ENCODE measurements at regions not wholly inside any gene's neighbourhood (a gene's known extent, or its start where the extent isn't known, plus 50 kb on each side); places are given as distances from the start of the nearest gene placed in this dataset.

DNA sequence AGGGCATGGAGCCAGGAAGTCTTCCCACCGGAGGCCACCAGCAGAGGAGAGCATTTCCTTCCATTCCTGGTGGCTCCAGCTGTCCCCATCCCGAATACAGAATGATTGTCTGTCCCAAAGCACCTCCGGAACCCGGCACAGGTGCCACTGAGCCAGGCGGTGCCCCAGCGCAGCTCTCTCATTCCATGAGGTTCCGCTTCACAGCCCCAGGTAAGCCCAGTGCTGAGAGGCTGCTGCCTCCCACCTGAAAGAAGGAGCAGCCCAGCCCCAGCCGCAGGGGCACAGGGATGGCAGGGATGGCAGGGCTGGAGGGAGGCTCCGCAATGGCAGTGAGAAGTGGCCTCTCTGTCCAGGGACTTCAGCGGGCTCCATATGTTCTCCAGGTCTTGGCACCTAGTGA is 162.1 kb upstream of the TCERG1L start:
- POLR2A ChIA-PET: no interaction called here
- DNase-seq (ENCODE audit: low read depth, low spot score): no peak
- CTCF ChIA-PET: no interaction called here

DNA sequence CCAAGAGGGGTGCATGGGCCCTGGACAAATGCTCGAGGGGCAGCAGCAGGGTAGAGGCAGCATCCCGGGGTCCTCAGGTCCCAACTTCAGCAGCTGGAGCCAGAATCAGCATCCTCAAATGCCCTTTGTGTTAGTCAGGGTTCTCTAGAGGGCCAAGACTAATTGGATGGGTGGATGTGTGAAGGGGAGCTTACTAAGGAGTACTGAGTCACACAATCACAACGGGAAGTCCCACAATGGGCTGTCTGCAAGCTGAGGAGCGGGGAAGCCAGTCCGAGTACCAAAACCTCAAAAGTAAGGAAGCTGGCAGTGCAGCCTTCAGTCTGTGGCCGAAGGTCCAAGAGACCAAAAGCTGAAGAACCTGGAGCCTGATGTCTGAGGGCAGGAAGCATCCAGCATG is 162.9 kb upstream of the TCERG1L start:
- CTCF ChIA-PET: no interaction called here
- no peak overlapping the region for H3K4me3 ChIP-seq (ENCODE audit: low read depth, low read length)
- TF ChIP-seq, protein P1, sequence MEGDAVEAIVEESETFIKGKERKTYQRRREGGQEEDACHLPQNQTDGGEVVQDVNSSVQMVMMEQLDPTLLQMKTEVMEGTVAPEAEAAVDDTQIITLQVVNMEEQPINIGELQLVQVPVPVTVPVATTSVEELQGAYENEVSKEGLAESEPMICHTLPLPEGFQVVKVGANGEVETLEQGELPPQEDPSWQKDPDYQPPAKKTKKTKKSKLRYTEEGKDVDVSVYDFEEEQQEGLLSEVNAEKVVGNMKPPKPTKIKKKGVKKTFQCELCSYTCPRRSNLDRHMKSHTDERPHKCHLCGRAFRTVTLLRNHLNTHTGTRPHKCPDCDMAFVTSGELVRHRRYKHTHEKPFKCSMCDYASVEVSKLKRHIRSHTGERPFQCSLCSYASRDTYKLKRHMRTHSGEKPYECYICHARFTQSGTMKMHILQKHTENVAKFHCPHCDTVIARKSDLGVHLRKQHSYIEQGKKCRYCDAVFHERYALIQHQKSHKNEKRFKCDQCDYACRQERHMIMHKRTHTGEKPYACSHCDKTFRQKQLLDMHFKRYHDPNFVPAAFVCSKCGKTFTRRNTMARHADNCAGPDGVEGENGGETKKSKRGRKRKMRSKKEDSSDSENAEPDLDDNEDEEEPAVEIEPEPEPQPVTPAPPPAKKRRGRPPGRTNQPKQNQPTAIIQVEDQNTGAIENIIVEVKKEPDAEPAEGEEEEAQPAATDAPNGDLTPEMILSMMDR (IDR thresholded peaks at IDR 0.05; ENCODE audit: insufficient read depth, low read length, missing control alignments): no peak

More for the DNA sequence above, 162.1 kb upstream of the TCERG1L start:
- no peak overlapping the region for H3K4me3 ChIP-seq (ENCODE audit: low read depth, low read length)
- TF ChIP-seq, protein P1 (IDR thresholded peaks at IDR 0.05; ENCODE audit: insufficient read depth, low read length, missing control alignments): no peak

DNA sequence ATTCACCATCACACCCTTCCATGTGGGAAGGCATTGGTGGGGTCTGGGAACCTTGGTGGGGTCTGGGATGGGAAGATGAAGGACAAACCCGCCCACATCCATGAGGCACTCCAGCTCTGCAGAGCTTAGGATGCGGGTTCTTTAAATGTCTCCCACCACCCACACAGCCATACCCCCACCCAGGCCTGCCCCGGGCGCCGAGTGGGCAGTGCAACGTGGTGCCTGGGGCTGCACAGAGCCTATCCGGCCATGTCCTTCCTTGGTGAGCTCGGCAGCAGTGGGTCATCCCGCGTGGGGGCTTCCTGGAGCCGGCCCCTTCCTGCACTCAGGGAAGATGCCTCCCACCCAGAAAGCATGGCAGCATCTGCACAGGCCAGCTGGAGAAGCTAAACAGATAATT is 163.5 kb upstream of the TCERG1L start:
- POLR2A ChIA-PET: no interaction called here
- CTCF ChIA-PET: no interaction called here
- DNase-seq (ENCODE audit: low read depth, low spot score): no peak
- no peak overlapping the region for H3K4me3 ChIP-seq (ENCODE audit: low read depth, low read length)
- TF ChIP-seq, protein P1 (IDR thresholded peaks at IDR 0.05; ENCODE audit: insufficient read depth, low read length, missing control alignments): no peak

More for the DNA sequence above, 162.9 kb upstream of the TCERG1L start:
- POLR2A ChIA-PET: no interaction called here
- DNase-seq (ENCODE audit: low read depth, low spot score): no peak

DNA sequence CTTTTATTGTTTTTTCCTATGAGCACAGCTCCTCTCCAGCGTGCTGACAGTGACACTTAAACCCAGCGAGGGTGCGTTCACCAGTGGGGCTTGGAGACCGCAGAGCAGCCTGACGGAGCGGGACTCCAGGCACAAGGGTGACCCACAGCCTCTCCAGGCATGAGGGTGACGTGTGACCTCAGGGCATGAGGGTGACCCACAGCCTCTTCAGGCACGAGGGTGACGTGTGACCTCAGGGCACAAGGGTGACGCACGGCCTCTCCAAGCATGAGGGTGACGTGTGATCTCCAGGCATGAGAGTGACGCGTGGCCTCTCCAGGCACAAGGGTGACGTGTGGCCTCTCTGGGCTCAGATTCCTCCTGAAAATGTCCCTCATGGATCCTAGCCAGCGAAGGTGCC is 164.3 kb upstream of the TCERG1L start:
- CTCF ChIA-PET: no interaction called here
- TF ChIP-seq, protein P1 (IDR thresholded peaks at IDR 0.05; ENCODE audit: insufficient read depth, low read length, missing control alignments): no peak

DNA sequence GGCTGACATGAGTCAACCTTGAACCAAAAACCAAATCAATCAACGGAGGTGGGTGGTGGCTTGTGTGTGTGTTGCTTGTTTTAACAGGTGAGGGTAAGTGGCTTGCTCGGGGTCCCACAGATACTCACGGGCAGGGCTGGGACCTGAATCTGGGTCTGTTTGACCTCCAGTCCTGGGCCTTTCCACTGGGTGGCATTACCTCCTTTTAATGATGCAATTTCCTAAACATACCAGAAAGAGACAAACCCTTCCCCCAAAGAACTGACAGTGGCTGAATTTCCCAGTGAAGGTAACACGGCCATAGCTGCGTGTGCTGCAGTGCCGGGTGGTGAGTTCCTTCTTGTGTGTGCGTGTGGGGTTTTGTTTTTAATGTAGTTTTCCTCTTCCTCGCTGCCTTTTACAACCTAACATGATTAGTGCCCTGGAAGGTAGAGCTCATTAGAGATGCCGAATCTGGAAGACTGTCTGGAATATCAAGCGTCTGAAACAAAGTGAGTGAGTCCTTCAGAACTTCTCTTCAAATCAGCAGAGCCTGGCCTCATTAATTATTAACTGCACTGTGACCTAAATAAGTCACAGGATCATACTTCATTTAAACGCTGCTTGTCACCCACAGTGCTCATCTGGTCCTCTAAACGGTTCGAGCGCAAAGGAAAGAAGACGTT is 166.1 kb upstream of the TCERG1L start:
- CTCF ChIA-PET: no interaction called here
- POLR2A ChIA-PET: no interaction called here
- no peak for DNase-seq (ENCODE audit: low read depth, low spot score)
- TF ChIP-seq, protein P1 (IDR thresholded peaks at IDR 0.05; ENCODE audit: insufficient read depth, low read length, missing control alignments): no peak
- no peak overlapping the region for H3K4me3 ChIP-seq (ENCODE audit: low read depth, low read length)

More for the DNA sequence above, 164.3 kb upstream of the TCERG1L start:
- POLR2A ChIA-PET: no interaction called here
- DNase-seq (ENCODE audit: low read depth, low spot score): no peak
- no peak overlapping the region for H3K4me3 ChIP-seq (ENCODE audit: low read depth, low read length)

DNA sequence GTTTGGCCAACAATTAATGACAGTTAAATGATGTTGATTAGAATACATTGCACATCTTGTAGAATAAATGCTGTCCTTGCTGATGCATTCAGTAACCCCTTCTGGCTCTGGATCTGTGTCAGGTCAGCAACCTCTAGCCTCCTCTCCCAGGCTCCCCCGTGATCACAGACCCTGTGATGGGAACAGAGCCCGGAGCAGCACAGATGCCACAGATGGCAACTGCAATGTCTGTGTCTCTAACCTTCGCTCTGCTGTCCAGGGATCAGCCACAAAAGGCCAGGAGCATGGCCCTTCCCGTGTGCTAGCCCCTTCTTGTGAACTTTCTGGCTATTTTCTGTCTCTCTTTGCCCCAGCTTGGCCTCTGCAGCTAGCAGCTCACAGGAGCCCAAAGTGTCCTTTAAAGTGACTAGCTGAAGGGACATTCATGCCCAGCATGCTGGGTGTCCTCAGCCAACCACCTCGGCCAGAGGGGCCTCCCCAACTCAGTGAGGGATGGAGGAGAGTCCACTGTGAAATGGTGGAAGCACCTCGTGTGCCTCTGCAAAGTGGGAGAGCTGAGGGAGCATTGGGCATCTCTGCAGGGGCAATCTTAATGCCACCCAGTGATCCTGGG is 167.0 kb upstream of the TCERG1L start:
- TF ChIP-seq, protein P1 (IDR thresholded peaks at IDR 0.05; ENCODE audit: insufficient read depth, low read length, missing control alignments): no peak
- DNase-seq (ENCODE audit: low read depth, low spot score): no peak
- ChIA-PET CTCF (no interaction called here), POLR2A (no interaction called here)
- no peak overlapping the region for H3K4me3 ChIP-seq (ENCODE audit: low read depth, low read length)
